GM19240 (cell line): ENCODE measurements at regions not wholly inside any gene's neighbourhood (a gene's known extent, or its start where the extent isn't known, plus 50 kb on each side); places are given as distances from the start of the nearest gene placed in this dataset.

ENCODE experiments used
- DNase-seq: peaks from one replicate; pipeline ENCODE4 v3.0.0; 2011; ENCODE audit warnings: low spot score; ENCODE audit not compliant: insufficient read length

DNA sequence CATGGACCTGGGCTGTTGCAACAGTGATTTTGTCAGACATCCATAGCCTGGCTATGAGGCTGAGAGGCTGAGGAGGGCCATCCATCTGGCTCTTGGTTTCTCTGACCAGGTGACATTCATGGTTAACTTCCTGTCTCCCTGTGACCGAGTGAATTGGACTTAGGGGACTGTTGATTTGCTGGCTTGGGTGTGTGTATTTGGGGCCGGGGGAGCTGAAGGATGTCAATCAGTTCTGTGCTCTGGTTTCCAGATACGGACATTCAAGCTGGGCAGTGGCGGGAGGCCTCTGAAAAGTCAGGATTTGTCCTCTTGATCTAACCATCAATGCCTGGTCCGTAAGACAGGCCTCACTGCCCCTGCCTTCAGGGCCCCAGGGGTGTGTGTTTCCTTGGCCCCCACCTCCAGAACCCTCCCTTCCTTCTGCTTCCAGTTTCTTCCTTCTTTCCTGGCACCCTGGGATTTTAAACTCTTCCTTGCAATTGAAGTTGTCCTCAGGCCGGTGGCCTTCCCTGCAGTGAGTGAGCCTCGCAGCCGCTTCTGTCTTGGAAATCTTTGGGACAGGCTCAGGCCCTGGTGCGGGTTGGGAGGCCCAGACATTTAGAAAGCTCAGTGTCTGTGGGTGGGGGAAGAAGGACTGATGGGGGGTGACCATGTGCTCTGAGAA is 54.7 kb upstream of the HAAO start:
- DNase-seq, result no peak

DNA sequence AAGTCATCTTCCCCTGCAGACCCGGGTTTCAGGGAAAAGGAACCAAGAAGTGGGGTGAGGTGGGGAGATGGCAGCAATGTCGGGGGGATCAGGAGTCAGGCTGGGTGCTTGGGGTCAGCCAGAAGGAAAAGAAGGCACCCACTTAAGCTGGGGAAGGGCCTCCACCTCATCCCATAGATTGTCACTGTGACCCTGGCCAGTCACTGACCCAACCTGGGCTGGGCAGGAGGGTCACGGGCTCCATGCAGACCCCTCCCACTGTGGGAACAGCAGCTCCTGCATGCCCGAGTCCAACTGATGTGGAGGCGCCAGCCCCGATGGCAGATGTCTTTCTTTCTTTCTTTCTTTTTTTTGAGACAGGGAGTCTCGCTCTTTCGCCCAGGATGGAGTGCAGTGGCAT is 53.6 kb upstream of the HAAO start:
- DNase-seq, result no peak

DNA sequence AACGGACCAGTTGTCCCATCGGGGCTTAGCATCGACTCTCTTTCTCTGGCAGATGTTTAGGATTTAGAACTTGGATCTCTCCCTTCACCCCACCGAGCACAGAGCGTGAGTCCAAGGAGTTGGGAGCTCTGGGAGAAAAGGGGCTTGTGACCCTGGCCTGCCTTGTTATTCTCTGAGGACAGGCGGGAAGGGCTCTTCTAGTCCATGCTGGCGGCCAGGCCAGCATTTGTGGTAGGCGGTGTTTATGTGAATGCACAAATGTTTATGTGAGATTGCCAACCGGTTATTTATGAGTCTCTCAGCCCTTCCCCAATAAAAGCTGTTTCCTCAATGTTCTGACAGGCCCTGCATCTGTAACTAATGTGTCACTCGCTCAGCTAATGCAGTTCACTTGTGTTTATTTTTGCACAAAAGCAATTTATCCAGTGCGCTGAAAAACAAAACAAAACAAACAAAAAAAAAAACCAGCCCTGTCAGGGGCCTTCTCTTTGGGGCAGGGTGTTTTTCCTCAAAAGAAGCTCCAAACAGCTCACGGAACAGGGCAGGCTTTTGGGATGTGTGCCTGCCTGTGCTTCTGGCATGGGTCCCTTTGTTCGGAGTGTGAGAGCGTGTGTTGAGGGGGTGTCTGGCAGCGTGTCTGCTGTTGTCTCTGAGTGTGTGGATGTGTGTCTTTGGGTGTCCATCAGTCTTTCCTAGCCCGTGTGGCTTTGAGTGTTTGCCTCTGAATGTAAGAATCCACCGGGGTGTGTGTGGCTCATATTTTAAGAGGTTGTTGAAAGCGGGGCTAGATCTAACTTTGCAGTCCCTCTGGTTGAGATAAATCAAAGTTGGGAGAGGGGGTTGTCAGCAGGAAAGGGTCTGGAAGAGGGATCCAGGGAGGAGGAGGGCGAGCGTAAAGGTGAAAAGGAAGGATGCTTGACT is 52.8 kb upstream of the HAAO start:
- DNase-seq, result no peak

DNA sequence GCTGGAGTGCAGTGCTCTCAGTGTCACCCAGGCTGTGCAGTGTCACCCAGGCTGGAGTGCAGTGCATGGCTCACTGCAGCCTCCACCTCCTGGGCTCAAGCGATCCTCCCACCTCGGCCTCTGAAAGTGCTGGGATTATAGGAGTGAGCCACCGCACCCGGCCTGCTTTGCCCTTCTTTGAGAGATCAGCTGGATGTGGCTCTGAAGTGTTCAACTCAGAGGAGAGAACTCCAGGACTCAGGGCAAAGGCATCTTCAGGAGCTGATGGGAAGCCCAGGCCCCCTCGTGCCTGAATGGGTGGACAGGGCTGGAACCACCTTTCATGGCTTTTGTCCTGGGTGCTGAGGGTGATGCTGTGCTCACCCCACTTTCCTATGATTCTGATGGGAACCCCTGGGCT is 52.0 kb upstream of the HAAO start:
- DNase-seq, result no peak

DNA sequence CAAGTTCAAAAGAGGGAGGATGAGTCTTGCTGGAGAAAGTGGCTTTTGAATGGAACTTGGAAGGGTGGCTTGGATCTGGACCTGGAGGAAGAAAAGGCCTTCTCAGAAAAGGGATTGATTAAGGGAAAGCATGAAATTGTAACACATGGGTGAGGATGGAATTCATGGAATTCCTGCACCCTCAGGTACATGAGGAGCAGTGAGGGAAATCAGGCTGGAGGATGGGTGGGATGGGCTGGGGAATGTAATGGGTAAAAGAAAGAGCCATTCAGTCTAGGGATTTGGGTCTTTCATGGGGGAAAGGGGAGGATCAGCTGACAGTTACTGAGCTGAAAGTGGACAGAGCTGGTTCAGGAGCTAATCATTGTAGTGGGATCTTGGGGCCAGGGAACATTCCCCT is 51.2 kb upstream of the HAAO start:
- DNase-seq, result no peak

DNA sequence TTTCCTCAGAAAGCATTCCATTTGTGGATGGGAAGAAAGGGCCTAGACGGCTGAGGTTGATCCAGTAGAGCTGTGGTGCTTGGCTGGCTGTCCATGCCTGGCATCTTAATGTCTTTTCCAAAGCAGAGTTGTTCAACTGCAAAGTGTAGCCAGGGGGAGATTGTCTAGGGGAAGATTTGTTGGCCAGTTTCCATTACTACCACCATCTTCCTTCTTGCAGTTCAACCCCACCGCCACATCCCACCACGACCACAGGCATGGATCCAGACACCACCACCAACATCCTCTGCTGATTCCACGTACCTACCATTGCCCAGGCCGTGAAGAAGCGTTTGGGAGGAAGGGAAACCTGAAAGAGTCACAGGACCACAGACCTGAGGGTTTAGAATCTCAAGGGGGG is 50.7 kb upstream of the HAAO start:
- no peak for DNase-seq

DNA sequence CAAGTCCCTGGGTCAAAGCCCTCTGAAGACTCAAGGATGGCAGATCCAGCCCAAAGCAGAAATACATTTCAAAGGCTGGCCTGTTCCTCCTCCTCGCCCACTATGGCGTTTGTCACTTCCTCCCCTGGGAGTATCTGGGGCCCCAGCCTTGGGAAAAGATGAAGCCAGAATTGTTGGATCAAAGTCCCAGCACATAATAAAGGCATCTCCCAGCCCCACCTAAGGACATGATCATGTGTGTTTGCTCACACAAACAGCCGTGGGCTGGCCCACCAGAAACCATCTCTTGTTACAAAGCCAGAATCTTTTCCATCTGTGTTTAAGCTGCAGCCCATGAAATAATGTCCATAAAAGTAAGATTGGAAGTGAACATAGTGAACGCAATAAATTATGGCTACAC is 50.1 kb upstream of the HAAO start:
- DNase-seq, result no peak
